Subcutaneous abdominal adipose tissue (tissue), 5 donors: ENCODE measurements at regions not wholly inside any gene's neighbourhood (a gene's known extent, or its start where the extent isn't known, plus 50 kb on each side); places are given as distances from the start of the nearest gene placed in this dataset.
"Not testable (repeated sequence)": the region's sequence is repeated elsewhere in the genome, so short reads cannot be mapped to it uniquely, and the experiment has no call there.

ENCODE experiments used
- H3K27ac ChIP-seq: one replicate; pipeline ENCODE4 v1.7.0; 2013; ENCODE audit warnings: low read depth, mild to moderate bottlenecking, inconsistent platforms, low read length, moderate library complexity
- H3K27me3 ChIP-seq, 5 donors: one replicate each; pipeline ENCODE4 v1.7.0; 2013; ENCODE audit warnings: low read length in 5 of 5, inconsistent platforms in 1 of 5; ENCODE audit not compliant: control insufficient read depth in 5 of 5, insufficient read depth in 4 of 5
- H3K36me3 ChIP-seq, 5 donors: one replicate each; pipeline ENCODE4 v1.7.0; 2013; ENCODE audit warnings: low read length in 5 of 5; ENCODE audit not compliant: control insufficient read depth in 5 of 5, insufficient read depth in 5 of 5
- H3K4me1 ChIP-seq, 5 donors: one replicate each; pipeline ENCODE4 v1.7.0; 2013; ENCODE audit warnings: low read length in 5 of 5, mild to moderate bottlenecking in 3 of 5, moderate library complexity in 1 of 5; ENCODE audit not compliant: control insufficient read depth in 5 of 5, insufficient read depth in 5 of 5
- H3K4me3 ChIP-seq, 5 donors: one replicate each; pipeline ENCODE4 v1.7.0; 2013; ENCODE audit warnings: low read length in 5 of 5, low read depth in 1 of 5
- H3K9ac ChIP-seq, 5 donors: one replicate each; pipeline ENCODE4 v1.7.0; 2013; ENCODE audit warnings: low read length in 5 of 5, mild to moderate bottlenecking in 4 of 5, moderate library complexity in 3 of 5
- H3K9me3 ChIP-seq, 5 donors: one replicate each; pipeline ENCODE4 v1.7.0; 2013; ENCODE audit warnings: low read length in 5 of 5; ENCODE audit not compliant: control insufficient read depth in 5 of 5
- donor health status: healthy.
- donor health status: healthy.
- donor health status: healthy.
- donor health status: healthy.
- donor health status: healthy.

GRCh38 chr9:2277133-2277532 is 262.0 kb downstream of the SMARCA2 start:
- H3K9ac ChIP-seq, H3K4me3 ChIP-seq, H3K36me3 ChIP-seq, H3K27me3 ChIP-seq, H3K27ac ChIP-seq, H3K4me1 ChIP-seq, H3K9me3 ChIP-seq: not testable (repeated sequence)

GRCh38 chr9:2277644-2278043 is 262.5 kb downstream of the SMARCA2 start:
- not testable (repeated sequence) for H3K27me3 ChIP-seq, H3K4me1 ChIP-seq, H3K4me3 ChIP-seq, H3K9ac ChIP-seq, H3K27ac ChIP-seq, H3K36me3 ChIP-seq, H3K9me3 ChIP-seq

- H3K4me1 ChIP-seq, H3K27ac ChIP-seq, H3K36me3 ChIP-seq, H3K27me3 ChIP-seq, H3K4me3 ChIP-seq, H3K9ac ChIP-seq, H3K9me3 ChIP-seq: not testable (repeated sequence)
These were observed 264.0 kb downstream of the SMARCA2 start for GRCh38 chr9:2279138-2279537.

DNA sequence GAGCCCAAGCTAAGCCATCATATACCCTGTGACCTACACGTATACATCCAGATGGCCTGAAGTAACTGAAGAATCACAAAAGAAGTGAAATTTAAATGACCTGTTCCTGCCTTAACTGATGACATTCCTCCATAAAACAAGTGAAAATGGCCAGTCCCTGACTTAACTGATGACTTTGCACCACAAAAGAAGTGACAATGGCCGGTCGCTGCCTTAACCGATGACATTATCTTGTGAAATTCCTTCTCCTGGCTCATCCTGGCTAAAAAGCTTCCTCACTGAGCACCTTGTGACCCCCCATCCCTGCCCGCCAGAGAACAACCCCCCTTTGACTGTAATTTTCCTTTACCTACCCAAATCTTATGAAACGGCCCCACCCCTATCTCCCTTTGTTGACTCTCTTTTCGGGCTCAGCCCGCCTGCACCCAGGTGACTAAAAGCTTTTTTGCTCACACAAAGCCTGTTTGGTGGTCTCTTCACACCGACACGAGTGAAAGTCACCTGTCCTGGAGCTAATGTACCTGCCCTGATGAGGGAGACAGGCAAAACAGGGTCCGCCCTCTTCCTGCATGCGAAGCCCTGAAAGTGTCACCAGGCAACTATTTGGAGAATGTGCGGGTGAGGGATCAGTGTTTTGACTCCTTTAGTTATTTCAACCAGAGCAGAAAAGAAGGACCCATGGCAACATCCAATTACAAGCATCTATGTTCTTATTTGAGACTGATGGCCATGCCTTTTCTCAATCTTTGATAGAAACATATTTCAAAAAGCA is 266.1 kb downstream of the SMARCA2 start:
- no peak overlapping the region for H3K27ac ChIP-seq
- H3K27me3 ChIP-seq = no peaks in the 10 kb centered on the region
- no peaks in the 10 kb centered on the region for H3K9me3 ChIP-seq
- H3K4me3 ChIP-seq = no peak overlapping the region
- no peaks in the 10 kb centered on the region for H3K36me3 ChIP-seq
- H3K4me1 ChIP-seq = no peaks in the 10 kb centered on the region
- no peak overlapping the region for H3K9ac ChIP-seq

DNA sequence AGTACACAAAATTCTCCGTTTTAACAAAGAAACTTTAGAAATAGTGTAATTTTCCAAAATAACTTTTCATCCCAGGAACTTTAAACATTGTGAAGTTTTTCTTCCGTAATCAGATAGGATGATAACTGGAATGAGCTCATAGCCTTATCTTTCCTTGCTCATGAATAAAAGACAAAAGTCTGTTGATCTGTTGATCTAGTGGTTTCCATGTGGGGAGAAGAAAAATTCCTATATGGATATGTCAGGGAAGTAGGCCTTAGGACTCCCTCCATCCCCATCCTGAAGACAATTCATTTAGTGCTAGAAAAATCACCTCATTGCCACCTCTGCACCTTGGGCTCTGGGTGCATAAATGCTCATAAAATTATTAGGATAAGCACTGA is 266.6 kb downstream of the SMARCA2 start:
- Histone ChIP-seq H3K4me3 (no peak overlapping the region), H3K9ac (no peak overlapping the region), H3K9me3 (no peaks in the 10 kb centered on the region), H3K27ac (no peak overlapping the region), H3K4me1 (no peaks in the 10 kb centered on the region), H3K27me3 (no peaks in the 10 kb centered on the region), H3K36me3 (no peaks in the 10 kb centered on the region)

DNA sequence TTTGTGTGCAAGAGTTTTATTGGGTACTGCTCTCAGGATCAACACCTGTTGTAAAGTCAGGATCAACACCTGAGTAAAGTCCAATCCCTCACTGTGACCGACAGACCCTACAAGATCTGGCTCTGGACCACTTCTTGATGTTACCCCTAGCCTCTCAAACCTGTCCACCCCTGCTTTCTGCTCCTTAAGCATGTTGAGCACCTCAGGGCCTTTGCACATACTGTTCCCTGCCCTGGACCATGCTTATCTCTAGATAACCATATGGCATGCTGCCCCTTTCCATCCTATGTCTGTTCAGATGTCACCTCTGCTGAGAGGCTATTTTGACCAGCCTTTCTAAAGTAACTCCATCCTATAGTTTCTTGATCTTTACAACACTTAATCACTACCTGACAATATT is 269.6 kb downstream of the SMARCA2 start:
- no peak overlapping the region for H3K4me3 ChIP-seq
- H3K9me3 ChIP-seq = no peaks in the 10 kb centered on the region
- H3K9ac ChIP-seq = no peak overlapping the region
- H3K27me3 ChIP-seq = no peaks in the 10 kb centered on the region
- no peaks in the 10 kb centered on the region for H3K4me1 ChIP-seq
- H3K36me3 ChIP-seq = no peaks in the 10 kb centered on the region
- H3K27ac ChIP-seq = no peak overlapping the region

- Histone ChIP-seq H3K4me3 (no peak overlapping the region), H3K9ac (no peak overlapping the region), H3K27ac (no peak overlapping the region), H3K9me3 (no peaks in the 10 kb centered on the region), H3K36me3 (no peaks in the 10 kb centered on the region), H3K4me1 (peaks cover 0 to 6% (median 5%) of the 10 kb centered on the region in 5 donors), H3K27me3 (no peaks in the 10 kb centered on the region)
These were observed 270.5 kb downstream of the SMARCA2 start for GRCh38 chr9:2285416-2286332.

DNA sequence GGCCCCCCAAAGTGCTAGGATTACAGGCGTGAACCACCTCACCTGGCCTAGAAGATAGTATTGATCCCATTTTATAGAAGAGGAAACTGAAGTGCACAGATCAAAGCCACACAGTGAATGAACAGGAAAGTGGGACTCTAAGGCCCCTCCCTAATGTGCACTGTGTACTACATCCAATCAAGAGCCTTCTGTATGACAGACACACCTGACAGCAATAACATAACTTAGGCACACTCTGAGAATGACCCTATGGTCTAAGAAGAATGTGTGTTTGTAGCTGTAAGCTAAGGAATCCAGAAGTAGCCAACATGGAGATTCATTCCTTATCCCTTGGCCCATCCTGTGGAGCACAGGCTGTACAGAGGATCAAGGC is 271.2 kb downstream of the SMARCA2 start:
- no peak overlapping the region for H3K9ac ChIP-seq
- H3K4me3 ChIP-seq = no peak overlapping the region
- H3K9me3 ChIP-seq = no peaks in the 10 kb centered on the region
- H3K27ac ChIP-seq = no peak overlapping the region
- H3K36me3 ChIP-seq = no peaks in the 10 kb centered on the region
- H3K27me3 ChIP-seq = no peaks in the 10 kb centered on the region
- H3K4me1 ChIP-seq = peaks cover 0 to 7% (median 5%) of the 10 kb centered on the region in 5 donors

- H3K9me3 ChIP-seq = no peaks in the 10 kb centered on the region
- no peaks in the 10 kb centered on the region for H3K27me3 ChIP-seq
- H3K4me1 ChIP-seq = peaks cover 0 to 10% (median 5%) of the 10 kb centered on the region in 5 donors
- no peak overlapping the region for H3K27ac ChIP-seq
- no peak overlapping the region for H3K9ac ChIP-seq
- H3K4me3 ChIP-seq = no peak overlapping the region
- H3K36me3 ChIP-seq = no peaks in the 10 kb centered on the region
These were observed 271.8 kb downstream of the SMARCA2 start for GRCh38 chr9:2286825-2287455.

DNA sequence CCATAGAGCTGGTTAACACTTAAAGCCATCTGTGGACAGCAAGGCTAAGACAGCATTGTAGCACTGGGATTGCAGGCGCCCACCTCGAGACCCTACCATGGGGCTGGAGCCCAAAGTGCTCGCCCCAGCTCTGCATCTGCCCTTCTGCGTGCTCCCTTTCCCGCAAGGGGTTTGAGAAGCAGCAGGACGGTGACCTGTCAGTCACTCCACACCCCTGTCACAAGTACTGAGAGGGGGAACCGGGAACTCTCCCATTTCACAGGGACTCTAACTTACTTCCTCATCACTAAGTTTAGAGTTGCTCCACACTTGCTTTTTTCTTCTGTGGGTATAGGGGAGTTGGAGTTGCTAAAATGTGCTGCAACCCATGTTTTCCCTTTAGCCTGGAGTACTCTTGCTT is 273.2 kb downstream of the SMARCA2 start:
- Histone ChIP-seq H3K4me1 (peaks cover 0 to 14% (median 5%) of the 10 kb centered on the region in 5 donors), H3K9me3 (no peaks in the 10 kb centered on the region), H3K27me3 (no peaks in the 10 kb centered on the region), H3K36me3 (no peaks in the 10 kb centered on the region), H3K9ac (no peak overlapping the region), H3K4me3 (no peak overlapping the region), H3K27ac (no peak overlapping the region)
